NT2/D1 (cell line): ENCODE measurements at regions not wholly inside any gene's neighbourhood (a gene's known extent, or its start where the extent isn't known, plus 50 kb on each side); places are given as distances from the start of the nearest gene placed in this dataset.

Source experiments
- DNase-seq: peaks from one replicate; pipeline ENCODE4 v3.0.0-alpha.2; 2011; ENCODE audit warnings: low read depth, low spot score
- H3K27me3 ChIP-seq: 2 replicates; pipeline ENCODE4 v1.6.0; 2011; ENCODE audit warnings: mild to moderate bottlenecking; ENCODE audit not compliant: insufficient read length, insufficient read depth
- H3K36me3 ChIP-seq: 2 replicates; pipeline ENCODE4 v1.6.1; 2011; ENCODE audit warnings: mild to moderate bottlenecking, low read length, mixed read lengths; ENCODE audit not compliant: insufficient read depth, insufficient read length
- H3K4me1 ChIP-seq: 2 replicates; pipeline ENCODE4 v1.5.1; 2011; ENCODE audit not compliant: insufficient read depth, insufficient read length
- H3K4me3 ChIP-seq: 2 replicates; pipeline ENCODE4 v1.5.1; 2011; ENCODE audit warnings: low read depth; ENCODE audit not compliant: insufficient read length
- H3K9ac ChIP-seq: 2 replicates; pipeline ENCODE4 v1.6.0; 2011; ENCODE audit warnings: low read depth; ENCODE audit not compliant: insufficient read length
- H3K9me3 ChIP-seq: 2 replicates; pipeline ENCODE4 v1.5.1; 2011; ENCODE audit warnings: mild to moderate bottlenecking, low read length; ENCODE audit not compliant: insufficient read depth
- SUZ12 ChIP-seq: IDR thresholded peaks from 2 replicates; pipeline ENCODE4 v1.6.1; 2011; ENCODE audit not compliant: insufficient read length, insufficient read depth; ENCODE audit errors: extremely low read depth
- YY1 ChIP-seq: IDR thresholded peaks from 2 replicates; pipeline ENCODE4 v1.6.1; 2011; ENCODE audit not compliant: insufficient read length, insufficient read depth
- ZNF274 ChIP-seq: IDR thresholded peaks from 2 replicates; pipeline ENCODE4 v1.6.1; 2011; ENCODE audit warnings: mild to moderate bottlenecking, low read depth, low read length

DNA sequence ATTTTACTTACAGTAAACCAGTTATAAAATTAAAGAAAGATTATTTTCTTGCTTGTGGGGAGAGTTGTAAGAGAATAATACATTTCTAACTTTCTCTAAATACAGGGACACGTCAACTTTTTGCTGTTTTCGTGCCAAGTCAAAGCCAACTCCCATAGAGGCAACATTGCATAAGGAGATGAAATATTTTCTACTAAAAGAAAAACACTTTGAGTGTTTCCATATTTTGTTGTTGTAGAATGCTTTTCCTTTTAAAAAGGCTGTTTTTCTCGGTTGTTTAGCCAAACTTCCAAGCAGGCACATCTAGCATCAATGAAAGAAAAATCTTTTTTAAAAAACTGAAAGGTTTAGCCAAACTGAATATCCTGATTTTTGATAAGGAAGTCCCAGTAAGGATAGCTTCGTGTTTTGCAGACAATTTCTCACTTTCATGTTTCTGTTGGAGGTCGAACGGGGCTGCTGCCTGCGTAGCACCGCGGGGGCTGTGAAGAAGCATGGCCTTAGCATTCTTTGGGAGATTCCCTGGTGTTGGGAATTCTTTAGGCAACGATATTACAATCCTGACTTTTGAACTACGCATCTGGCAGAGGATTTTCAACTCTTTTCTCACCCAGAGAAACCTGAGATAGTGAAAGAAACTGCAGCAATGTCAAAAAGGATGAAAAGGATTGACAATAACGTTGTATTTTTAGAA lies 108.1 kb upstream of the FBXL7 start:
- Histone ChIP-seq H3K4me3 (no peak overlapping the region), H3K27me3 (no peaks in the 10 kb centered on the region), H3K9ac (no peak overlapping the region), H3K9me3 (peaks cover 18% of the 10 kb centered on the region), H3K36me3 (no peaks in the 10 kb centered on the region), H3K4me1 (no peaks in the 10 kb centered on the region)
- no peak for DNase-seq
- TF ChIP-seq YY1: no peak
- no peak for TF ChIP-seq SUZ12
- TF ChIP-seq ZNF274: no peak

DNA sequence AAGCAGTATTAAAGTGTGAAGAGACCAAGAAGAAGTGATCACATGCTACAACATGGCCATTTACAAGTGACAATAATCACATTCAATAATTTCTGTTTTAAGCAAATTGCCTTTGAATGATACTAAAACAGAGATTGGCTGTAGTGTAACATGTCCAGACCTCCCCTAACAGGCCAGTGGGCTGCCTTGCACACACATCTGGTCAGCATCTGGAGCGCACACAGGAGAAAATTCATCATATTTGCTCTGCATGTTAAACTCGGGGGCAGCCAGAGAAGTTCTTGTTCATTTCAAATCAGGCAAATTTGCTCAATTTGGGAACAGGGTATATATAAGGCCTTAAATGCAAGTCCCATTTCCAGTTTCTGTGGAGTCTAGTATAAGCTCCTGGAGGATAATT lies 111.1 kb upstream of the FBXL7 start:
- Histone ChIP-seq H3K9me3 (no peaks in the 10 kb centered on the region), H3K36me3 (no peaks in the 10 kb centered on the region), H3K4me3 (no peak overlapping the region), H3K9ac (no peak overlapping the region), H3K4me1 (no peaks in the 10 kb centered on the region), H3K27me3 (no peaks in the 10 kb centered on the region)
- TF ChIP-seq SUZ12: no peak
- no peak for TF ChIP-seq ZNF274
- TF ChIP-seq YY1: no peak
- no peak for DNase-seq

DNA sequence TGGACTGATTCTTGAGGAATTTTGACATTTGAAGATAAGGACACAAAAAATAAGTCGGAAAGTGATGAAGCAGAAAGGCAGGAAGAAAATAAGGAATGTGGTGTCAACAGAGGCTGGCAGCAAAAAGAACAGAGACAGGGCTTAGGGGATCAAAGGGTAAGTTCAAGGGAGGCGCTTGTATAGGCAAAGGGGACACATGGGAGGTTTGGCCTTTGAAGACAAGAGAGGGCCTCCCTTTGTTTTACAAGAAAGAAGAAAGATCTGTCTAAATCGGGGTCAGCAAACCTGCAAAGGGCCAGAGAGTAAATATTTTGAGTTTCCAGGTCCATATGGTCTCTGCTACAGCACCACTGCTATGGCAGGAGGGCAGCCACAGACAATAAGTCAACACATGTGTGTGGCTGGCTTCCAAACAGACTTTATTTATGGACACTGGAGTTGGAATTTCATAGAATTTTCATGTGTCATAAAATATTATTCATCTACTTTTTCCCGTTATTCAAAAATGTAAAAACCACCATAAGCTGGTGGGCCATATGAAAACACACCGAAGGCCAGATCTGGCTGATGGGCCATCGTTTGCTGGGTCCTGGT lies 112.0 kb upstream of the FBXL7 start:
- no peak overlapping the region for H3K9ac ChIP-seq
- DNase-seq: no peak
- no peak overlapping the region for H3K4me3 ChIP-seq
- H3K27me3 ChIP-seq: no peaks in the 10 kb centered on the region
- TF ChIP-seq SUZ12 (no peak), YY1 (no peak), ZNF274 (no peak)
- H3K9me3 ChIP-seq: no peaks in the 10 kb centered on the region
- no peaks in the 10 kb centered on the region for H3K36me3 ChIP-seq
- H3K4me1 ChIP-seq: no peaks in the 10 kb centered on the region

DNA sequence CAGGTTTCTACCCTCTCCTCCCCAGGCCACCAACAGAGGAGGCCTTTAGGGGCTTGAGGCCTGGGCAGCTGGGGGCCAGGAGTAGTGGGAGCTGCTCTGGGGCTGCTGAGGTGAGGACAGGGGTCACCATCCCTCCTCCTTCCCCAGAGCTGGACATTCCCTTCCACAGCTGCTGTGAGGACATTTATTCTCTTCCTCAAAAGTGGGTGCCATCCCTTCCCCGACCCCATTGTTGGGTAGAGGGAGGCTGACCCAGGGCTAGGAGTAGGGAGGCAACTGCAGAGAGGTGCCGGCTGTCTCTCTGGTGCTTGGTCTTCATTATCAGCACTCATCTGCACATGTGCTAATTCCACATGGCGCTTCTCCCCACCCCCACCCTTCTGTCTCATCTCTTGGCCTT lies 113.9 kb upstream of the FBXL7 start:
- no peaks in the 10 kb centered on the region for H3K36me3 ChIP-seq
- no peak for DNase-seq
- TF ChIP-seq ZNF274 (no peak), YY1 (no peak), SUZ12 (no peak)

DNA sequence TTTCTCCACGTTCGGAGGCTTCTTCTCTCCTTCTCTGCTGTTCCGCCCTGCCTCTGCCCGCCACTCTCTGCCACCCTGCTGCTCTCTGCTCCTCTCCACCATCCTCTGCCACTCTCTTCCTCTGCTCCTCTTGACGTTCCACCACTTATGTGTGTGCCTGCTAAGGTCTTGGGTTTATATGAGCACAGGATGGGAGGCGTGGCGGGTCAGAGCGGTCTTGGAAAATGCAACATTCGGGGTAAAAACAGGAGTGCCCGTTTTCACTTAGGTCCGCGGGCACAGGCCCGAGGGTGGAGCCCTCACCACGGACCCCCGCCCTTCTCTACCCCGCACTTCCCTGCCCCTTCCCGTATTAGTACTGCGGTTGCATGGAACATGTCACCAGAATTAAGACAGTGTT lies 114.4 kb upstream of the FBXL7 start:
- no peaks in the 10 kb centered on the region for H3K9me3 ChIP-seq
- no peak for DNase-seq
- H3K36me3 ChIP-seq: no peaks in the 10 kb centered on the region
- no peaks in the 10 kb centered on the region for H3K4me1 ChIP-seq
- TF ChIP-seq YY1 (no peak), SUZ12 (no peak), ZNF274 (no peak)
- no peaks in the 10 kb centered on the region for H3K27me3 ChIP-seq
- H3K9ac ChIP-seq: no peak overlapping the region
- H3K4me3 ChIP-seq: no peak overlapping the region

More for the DNA sequence above, 113.9 kb upstream of the FBXL7 start:
- Histone ChIP-seq H3K9me3 (no peaks in the 10 kb centered on the region), H3K4me3 (no peak overlapping the region), H3K4me1 (no peaks in the 10 kb centered on the region), H3K9ac (no peak overlapping the region), H3K27me3 (no peaks in the 10 kb centered on the region)

DNA sequence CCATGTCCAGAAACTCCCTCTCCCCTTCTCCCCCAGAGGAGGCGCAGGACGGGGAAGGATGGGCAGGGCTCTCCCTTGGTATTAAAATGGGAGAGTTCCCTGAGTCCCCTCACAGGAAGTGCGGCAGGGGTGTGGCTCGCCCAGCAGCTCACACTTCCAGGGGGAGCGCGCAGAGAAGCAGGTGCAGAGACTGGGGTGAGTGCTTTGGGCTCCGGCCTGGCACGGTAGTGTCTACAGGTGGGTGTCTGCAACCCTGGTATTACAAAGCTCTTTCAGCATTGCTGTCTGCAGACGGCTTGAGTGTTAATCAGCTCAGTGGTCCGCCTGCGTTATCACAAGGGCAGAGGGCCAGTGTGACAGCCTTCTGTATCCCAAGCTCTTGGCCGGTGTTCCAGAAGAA lies 114.9 kb upstream of the FBXL7 start:
- H3K9me3 ChIP-seq: no peaks in the 10 kb centered on the region
- H3K9ac ChIP-seq: no peak overlapping the region

DNA sequence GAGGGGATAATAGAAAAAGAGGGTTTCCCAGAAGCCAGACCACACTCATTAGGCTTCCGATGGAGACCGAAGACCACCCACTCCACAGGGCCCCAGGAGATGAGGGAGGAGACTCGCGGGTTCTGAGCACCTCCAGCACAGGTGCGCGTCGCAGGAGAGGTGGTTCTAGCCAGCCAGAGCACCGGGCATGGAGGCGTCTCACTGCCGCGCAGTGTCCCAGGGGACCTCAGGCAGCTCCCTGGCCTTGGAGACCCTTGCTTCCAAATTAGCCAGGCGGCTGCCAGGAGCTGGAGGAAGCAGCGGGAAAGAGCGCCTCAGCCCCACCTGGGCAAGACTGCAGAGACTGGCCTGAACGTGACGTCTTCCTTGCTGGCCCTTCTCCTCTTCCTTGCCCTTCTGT lies 115.4 kb upstream of the FBXL7 start:
- H3K27me3 ChIP-seq: no peaks in the 10 kb centered on the region

More for the DNA sequence above, 114.9 kb upstream of the FBXL7 start:
- Histone ChIP-seq H3K36me3 (no peaks in the 10 kb centered on the region), H3K27me3 (no peaks in the 10 kb centered on the region), H3K4me1 (no peaks in the 10 kb centered on the region), H3K4me3 (no peak overlapping the region)
- TF ChIP-seq ZNF274 (no peak), YY1 (no peak), SUZ12 (no peak)
- DNase-seq: no peak

More for the DNA sequence above, 115.4 kb upstream of the FBXL7 start:
- TF ChIP-seq YY1 (no peak), SUZ12 (no peak), ZNF274 (no peak)
- DNase-seq: no peak
- Histone ChIP-seq H3K4me3 (no peak overlapping the region), H3K9me3 (no peaks in the 10 kb centered on the region), H3K36me3 (no peaks in the 10 kb centered on the region), H3K4me1 (no peaks in the 10 kb centered on the region), H3K9ac (no peak overlapping the region)
